ENCODE measurements at regions not wholly inside any gene's neighbourhood (a gene's known extent, or its start where the extent isn't known, plus 50 kb on each side); places are given as distances from the start of the nearest gene placed in this dataset.

DNA sequence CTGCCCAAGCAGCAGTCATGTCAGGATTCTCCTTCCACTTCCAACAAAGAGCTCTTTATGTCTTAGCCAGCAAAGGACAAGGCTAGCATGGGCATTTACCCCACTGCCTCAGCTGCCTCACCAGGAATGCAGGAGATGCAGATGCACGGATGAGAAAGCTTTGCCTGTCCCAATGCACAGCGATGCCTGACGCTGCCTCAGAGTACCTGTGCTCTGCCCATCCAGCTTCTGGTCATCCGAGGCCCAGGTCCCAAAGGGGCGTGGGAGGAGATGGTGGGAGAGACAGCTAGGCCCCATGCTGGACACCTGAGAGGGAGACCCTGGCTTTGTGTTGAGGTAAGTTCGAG, 59.0 kb downstream of the IRF2BP2 start:
- ChIA-PET CTCF (ENCODE audit: partially characterized antibody) (interaction anchor here (0.9 to 1.3 kb wide), 2 partner anchors 12 to 52 kb away, joined by 5 to 8 read pairs; no protein-coding TSS in a partner anchor), POLR2A (ENCODE audit: partially characterized antibody) (no interaction called here)
- Histone ChIP-seq H3K79me2 (ENCODE audit: control insufficient read depth in 1 of 2, insufficient read depth in 2 of 2, low read length in 2 of 2) (no peaks in the 10 kb centered on the region), H2AFZ (ENCODE audit: low read length) (0 out of 2 replicates have a peak overlapping the region, but pooled peaks have one; percentile 28), H4K20me1 (replicated peaks in 1 of 2; ENCODE audit: control insufficient read depth in 1 of 2, insufficient read depth in 2 of 2, low read length in 2 of 2) (no peaks in the 10 kb centered on the region), H3K23me2 (ENCODE audit: low read depth, low read length) (no peaks in the 10 kb centered on the region), H3K56ac (replicated peaks; ENCODE audit: insufficient read length, low read depth, low read length) (no peak overlapping the region), H3K9me3 (ENCODE audit: insufficient read depth in 2 of 2, low read depth in 1 of 2, low read length in 1 of 2) (no peaks in the 10 kb centered on the region), H3K27me3 (replicated peaks in 1 of 4; ENCODE audit: control insufficient read depth in 3 of 4, extremely low read depth in 1 of 4, insufficient read depth in 3 of 4, low read length in 3 of 4) (no peaks in the 10 kb centered on the region), H3K4me1 (replicated peaks in 1 of 4; ENCODE audit: control insufficient read depth in 3 of 4, insufficient read depth in 4 of 4, low read length in 3 of 4) (peaks cover 0 to 6% (median 0%) of the 10 kb centered on the region in 4 experiments; a peak in 2 of 7 replicates), H4K5ac (ENCODE audit: insufficient read length, low read depth, low read length) (no peak overlapping the region), H3K27ac (ENCODE audit: low read depth, low read length) (no peak overlapping the region), H4K91ac (replicated peaks; ENCODE audit: insufficient read length, low read length) (no peak overlapping the region), H3K4ac (replicated peaks; ENCODE audit: insufficient read length, low read depth, low read length) (no peak overlapping the region), H2BK12ac (ENCODE audit: low read depth, low read length) (0 out of 2 replicates have a peak overlapping the region, but pooled peaks have one; percentile 4), H3K9ac (replicated peaks in 1 of 4; ENCODE audit: extremely low read depth in 1 of 4, low read depth in 3 of 4, low read length in 3 of 4) (no peak overlapping the region), H2BK20ac (ENCODE audit: low read length) (no peak overlapping the region), H3K18ac (ENCODE audit: extremely low read depth, low read length) (no peak overlapping the region), H2AK5ac (ENCODE audit: low read depth, low read length) (no peak overlapping the region), H2BK120ac (replicated peaks; ENCODE audit: low read depth, low read length) (no peak overlapping the region), H4K8ac (ENCODE audit: extremely low read depth, insufficient read depth, low read length) (no peak overlapping the region), H3K23ac (ENCODE audit: insufficient read length) (no peak overlapping the region), H3K4me2 (ENCODE audit: insufficient read depth in 1 of 2, low read depth in 2 of 2, low read length in 2 of 2) (no peak overlapping the region), H2BK15ac (ENCODE audit: low read length) (no peak overlapping the region), H3K36me3 (ENCODE audit: control insufficient read depth in 2 of 4, insufficient read depth in 4 of 4, low read length in 3 of 4) (no peaks in the 10 kb centered on the region), H3K4me3 (ENCODE audit: extremely low read depth in 1 of 4, insufficient read depth in 2 of 4, low read depth in 3 of 4, low read length in 4 of 4) (no peak overlapping the region), H2BK5ac (ENCODE audit: low read depth, low read length) (no peak overlapping the region), H3K14ac (ENCODE audit: insufficient read length) (no peak overlapping the region), H3K79me1 (ENCODE audit: low read depth, low read length) (no peaks in the 10 kb centered on the region)
- FAIRE-seq (no peak), DNase-seq (ENCODE audit: low read depth in 1 of 2, low spot score in 2 of 2) (no peak)
- no peak for TF ChIP-seq POU5F1 (IDR thresholded peaks at IDR 0.05; ENCODE audit: low read depth, low read length)
- no peak for TF ChIP-seq RFX5 (IDR thresholded peaks at IDR 0.05; ENCODE audit: borderline replicate concordance, low read depth, low read length)
- no peak for TF ChIP-seq TAF1 (IDR thresholded peaks at IDR 0.05; ENCODE audit: low read depth, low read length)
- no peak for TF ChIP-seq TAF7 (optimal IDR thresholded peaks at IDR 0.05; ENCODE audit: borderline replicate concordance, low read depth, low read length)
- TF ChIP-seq KDM1A (IDR thresholded peaks at IDR 0.05; ENCODE audit: borderline replicate concordance, low read length), result no peak
- 83% methylated on average over 6 of the region's 6 CpGs; no CpG with 5 or more reads in 1 of the 2 experiments for WGBS, 2 experiments (ENCODE audit: extremely low coverage in 1 of 2, insufficient coverage in 1 of 2, insufficient read length in 1 of 2, insufficient replicate concordance in 2 of 2, low coverage in 1 of 2, low lambda C conversion rate in 2 of 2, missing lambda C conversion rate in 1 of 2)

Measured in H1 (cell line).